Fibroblast of peridontal ligament (primary cell): ENCODE measurements at regions not wholly inside any gene's neighbourhood (a gene's known extent, or its start where the extent isn't known, plus 50 kb on each side); places are given as distances from the start of the nearest gene placed in this dataset.

Experiments
- DNase-seq: peaks from one replicate; pipeline ENCODE4 v3.0.0-alpha.2; 2010; ENCODE audit errors: extremely low read depth

- no peak for DNase-seq
Measured at GRCh38 chr4:24164054-24164693, 274.3 kb upstream of the PPARGC1A start.

GRCh38 chr4:24163314-24163713 is 273.5 kb upstream of the PPARGC1A start:
- DNase-seq: no peak

- no peak for DNase-seq
Measured at GRCh38 chr4:24160358-24160757, 270.5 kb upstream of the PPARGC1A start.

- DNase-seq: no peak
Measured at GRCh38 chr4:24158031-24158430, 268.2 kb upstream of the PPARGC1A start.

GRCh38 chr4:24150034-24150433 is 260.2 kb upstream of the PPARGC1A start:
- DNase-seq: no peak

- DNase-seq: no peak
Measured at GRCh38 chr4:24146127-24146526, 256.3 kb upstream of the PPARGC1A start.

- no peak for DNase-seq
Measured at GRCh38 chr4:24145591-24145990, 255.7 kb upstream of the PPARGC1A start.

GRCh38 chr4:24144381-24144780 is 254.5 kb upstream of the PPARGC1A start:
- DNase-seq: no peak

- no peak for DNase-seq
Measured at GRCh38 chr4:24143741-24144140, 253.9 kb upstream of the PPARGC1A start.

GRCh38 chr4:24141836-24142235 is 252.0 kb upstream of the PPARGC1A start:
- DNase-seq: no peak

- DNase-seq: no peak
Measured at GRCh38 chr4:24140892-24141291, 251.0 kb upstream of the PPARGC1A start.

- no peak for DNase-seq
Measured at GRCh38 chr4:24137671-24138601, 248.1 kb upstream of the PPARGC1A start.

GRCh38 chr4:24131954-24132673 is 242.3 kb upstream of the PPARGC1A start:
- no peak for DNase-seq

GRCh38 chr4:24130637-24131036 is 240.8 kb upstream of the PPARGC1A start:
- DNase-seq: no peak

GRCh38 chr4:24126776-24127175 is 236.9 kb upstream of the PPARGC1A start:
- no peak for DNase-seq

- DNase-seq: peak; percentile 32
Measured at GRCh38 chr4:24121395-24122175, 231.7 kb upstream of the PPARGC1A start.

- DNase-seq: no peak
Measured at GRCh38 chr4:24117975-24118374, 228.1 kb upstream of the PPARGC1A start.

- DNase-seq: no peak
Measured at GRCh38 chr4:24116107-24116506, 226.3 kb upstream of the PPARGC1A start.

GRCh38 chr4:24114919-24115500 is 225.2 kb upstream of the PPARGC1A start:
- no peak for DNase-seq

- DNase-seq: no peak
Measured at GRCh38 chr4:24114444-24114843, 224.6 kb upstream of the PPARGC1A start.

GRCh38 chr4:24112466-24112865 is 222.6 kb upstream of the PPARGC1A start:
- peak; percentile 10 for DNase-seq
